BE2C (cell line): ENCODE measurements at regions not wholly inside any gene's neighbourhood (a gene's known extent, or its start where the extent isn't known, plus 50 kb on each side); places are given as distances from the start of the nearest gene placed in this dataset.
A peak's percentile ranks its signal among the peaks of the same experiment; 100 is the strongest.

Experiments used
- DNase-seq: peaks from one replicate; pipeline ENCODE4 v3.0.0-alpha.2; 2020
- H3K27me3 ChIP-seq: fragments of 250-450 bp; sonication (Bioruptor Pico); 2 replicates; pipeline ENCODE4 v1.5.1; 2020; ENCODE audit warnings: mild to moderate bottlenecking
- H3K36me3 ChIP-seq: fragments of 250-450 bp; sonication (Bioruptor Pico); 2 replicates; pipeline ENCODE4 v1.5.1; 2020; ENCODE audit warnings: mild to moderate bottlenecking
- H3K4me1 ChIP-seq: fragments of 250-450 bp; sonication (Bioruptor Pico); 2 replicates; pipeline ENCODE4 v1.5.1; 2020
- H3K4me3 ChIP-seq: 2 replicates; pipeline ENCODE4 v1.5.1; 2011; ENCODE audit warnings: low read depth, low read length
- H3K9me3 ChIP-seq: fragments of 250-450 bp; sonication (Bioruptor Pico); 2 replicates; pipeline ENCODE4 v1.5.1; 2020
- CTCF ChIP-seq: IDR thresholded peaks from 2 replicates; pipeline ENCODE4 v1.5.1; 2012; ENCODE audit warnings: mild to moderate bottlenecking, low read depth, low read length

- no peaks in the 10 kb centered on the region for H3K36me3 ChIP-seq
- no peak for TF ChIP-seq CTCF
- H3K27me3 ChIP-seq = no peaks in the 10 kb centered on the region
- no peak overlapping the region for H3K4me3 ChIP-seq
- no peak for DNase-seq
- no peaks in the 10 kb centered on the region for H3K9me3 ChIP-seq
- peaks cover 18% of the 10 kb centered on the region for H3K4me1 ChIP-seq
These were observed 127.0 kb downstream of the CHSY1 start for GRCh38 chr15:101124731-101125451.

GRCh38 chr15:101123222-101123910, 128.5 kb downstream of the CHSY1 start:
- Histone ChIP-seq H3K4me1 (peaks cover 18% of the 10 kb centered on the region), H3K4me3 (no peak overlapping the region), H3K36me3 (no peaks in the 10 kb centered on the region), H3K27me3 (no peaks in the 10 kb centered on the region), H3K9me3 (no peaks in the 10 kb centered on the region)
- no peak for DNase-seq
- TF ChIP-seq CTCF = no peak

- Histone ChIP-seq H3K4me3 (no peak overlapping the region), H3K9me3 (no peaks in the 10 kb centered on the region), H3K27me3 (no peaks in the 10 kb centered on the region), H3K4me1 (peaks cover 18% of the 10 kb centered on the region), H3K36me3 (no peaks in the 10 kb centered on the region)
- TF ChIP-seq CTCF = no peak
- no peak for DNase-seq
These were observed 129.0 kb downstream of the CHSY1 start for GRCh38 chr15:101122806-101123205.

- Histone ChIP-seq H3K9me3 (no peaks in the 10 kb centered on the region), H3K4me1 (peaks cover 17% of the 10 kb centered on the region), H3K27me3 (no peaks in the 10 kb centered on the region), H3K36me3 (no peaks in the 10 kb centered on the region), H3K4me3 (peak overlapping the region; percentile 22; the same call in 1 of the 2 replicates)
- DNase-seq = no peak
- TF ChIP-seq CTCF = no peak
These were observed 129.6 kb downstream of the CHSY1 start for GRCh38 chr15:101122266-101122665.

- no peaks in the 10 kb centered on the region for H3K36me3 ChIP-seq
- peak; percentile 88 for DNase-seq
- H3K4me1 ChIP-seq = peaks cover 11% of the 10 kb centered on the region
- TF ChIP-seq CTCF = peak; percentile 52
- peak overlapping the region; percentile 22 for H3K4me3 ChIP-seq
- H3K27me3 ChIP-seq = no peaks in the 10 kb centered on the region
- H3K9me3 ChIP-seq = no peaks in the 10 kb centered on the region
These were observed 130.2 kb downstream of the CHSY1 start for GRCh38 chr15:101121511-101122090.

- H3K9me3 ChIP-seq = no peaks in the 10 kb centered on the region
- TF ChIP-seq CTCF = no peak
- H3K4me1 ChIP-seq = peaks cover 12% of the 10 kb centered on the region
- no peak overlapping the region for H3K4me3 ChIP-seq
- H3K36me3 ChIP-seq = no peaks in the 10 kb centered on the region
- DNase-seq = no peak
- no peaks in the 10 kb centered on the region for H3K27me3 ChIP-seq
These were observed 130.9 kb downstream of the CHSY1 start for GRCh38 chr15:101120987-101121386.
